ENCODE measurements at regions not wholly inside any gene's neighbourhood (a gene's known extent, or its start where the extent isn't known, plus 50 kb on each side); places are given as distances from the start of the nearest gene placed in this dataset.

GRCh38 chr11:26144911-26145310 lies 187.0 kb upstream of the ANO3 start:
- TF ChIP-seq CTCF (IDR thresholded peaks at IDR 0.05; ENCODE audit: borderline replicate concordance, extremely low read depth, low read length, poor library complexity, severe bottlenecking) (no peak), EZH2 (IDR thresholded peaks at IDR 0.05; ENCODE audit: borderline replicate concordance, low read depth, low read length, severe bottlenecking) (no peak)

All from DND-41 (cell line).